Fibroblast of skin of back (primary cell): ENCODE measurements at regions not wholly inside any gene's neighbourhood (a gene's known extent, or its start where the extent isn't known, plus 50 kb on each side); places are given as distances from the start of the nearest gene placed in this dataset.

Experiments used
- DNase-seq: peaks from one replicate; pipeline ENCODE4 v3.0.0-alpha.2; 2013

DNA sequence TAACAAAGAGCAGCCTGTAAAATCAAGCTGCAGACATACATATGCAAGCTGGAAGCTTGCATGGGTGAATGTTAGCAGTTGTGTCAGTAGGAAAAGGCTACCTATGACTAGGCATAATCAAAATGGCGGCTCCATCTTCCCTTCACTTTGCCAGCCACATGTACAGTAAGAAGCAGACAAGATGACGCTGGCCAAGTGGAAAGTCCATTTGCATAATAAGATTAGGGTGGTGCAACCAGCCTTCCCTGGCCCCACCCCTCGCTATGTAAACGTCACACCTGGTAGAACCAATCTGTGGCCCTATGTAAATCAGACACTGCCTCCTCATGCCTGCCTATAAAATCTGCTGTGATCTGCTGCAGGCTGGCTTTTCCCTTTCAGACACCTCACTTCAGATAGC lies 171.9 kb upstream of the USP25 start:
- DNase-seq: no peak

DNA sequence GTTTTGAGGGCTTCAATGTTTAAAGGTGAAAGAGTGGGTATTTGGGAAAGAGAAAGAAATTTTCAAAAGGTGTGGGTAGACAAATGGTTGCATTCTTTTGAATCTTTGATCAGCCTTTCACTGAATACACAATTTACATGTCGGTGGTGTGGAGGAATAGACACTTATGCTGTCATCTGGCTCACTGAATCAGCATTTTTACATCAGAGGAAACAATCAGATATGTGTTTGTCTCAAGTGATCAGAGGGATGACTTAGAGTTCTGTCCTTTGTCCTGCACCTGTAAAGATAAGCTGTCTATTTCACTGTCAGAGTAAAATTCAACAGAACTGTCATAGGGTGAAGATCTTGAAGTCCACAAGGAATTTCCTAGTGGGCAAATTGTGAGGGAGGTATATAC lies 170.9 kb upstream of the USP25 start:
- no peak for DNase-seq

DNA sequence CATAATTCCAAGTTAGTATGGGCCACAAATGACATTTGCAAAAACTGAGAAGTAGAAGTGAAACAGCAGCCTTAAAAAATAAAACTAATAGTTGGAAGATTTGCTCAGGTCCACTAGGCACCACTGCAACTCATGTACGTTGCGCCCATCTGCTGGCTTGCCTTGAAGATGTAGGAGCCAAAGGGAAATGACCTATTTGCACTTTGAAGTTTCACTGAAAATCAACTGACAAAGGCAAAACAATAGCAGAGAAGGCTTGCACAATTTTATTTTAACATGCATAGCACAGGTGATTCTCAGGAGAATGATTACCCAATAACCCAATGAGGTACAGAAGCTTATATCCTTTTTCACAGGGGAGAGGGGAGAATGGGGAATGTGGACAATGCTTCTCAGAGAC lies 170.1 kb upstream of the USP25 start:
- DNase-seq: no peak

DNA sequence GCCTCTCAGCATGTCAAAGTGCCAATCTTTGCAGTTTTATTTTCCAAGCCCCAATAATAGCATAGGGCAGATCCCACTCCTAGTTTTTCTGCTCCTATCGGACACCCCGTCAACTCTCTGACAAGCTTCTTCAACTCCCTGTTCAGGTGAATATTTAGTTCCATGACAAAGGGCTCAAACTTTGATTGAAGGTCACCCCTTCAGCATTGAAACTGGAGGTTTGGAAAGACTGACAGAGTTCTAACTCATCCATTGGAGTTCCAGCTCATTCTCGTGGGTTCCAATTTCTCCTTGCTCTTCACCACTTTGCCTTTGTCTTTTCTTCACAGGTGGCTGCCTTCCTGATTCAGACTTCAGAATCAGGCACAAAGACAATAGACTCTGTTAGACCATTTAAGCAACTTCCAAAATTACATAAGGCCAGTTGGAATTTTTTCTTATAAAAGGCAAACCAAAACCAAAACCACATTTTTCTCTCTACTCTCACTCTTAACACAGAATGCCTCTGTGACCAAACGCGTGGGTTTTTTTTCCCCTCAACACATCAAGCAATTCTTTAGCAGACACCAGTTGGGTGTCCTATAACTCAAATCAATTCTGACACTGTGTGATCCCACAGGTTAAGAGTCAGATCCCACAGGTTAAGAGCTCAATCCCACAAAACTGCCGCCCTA lies 169.3 kb upstream of the USP25 start:
- DNase-seq: no peak

DNA sequence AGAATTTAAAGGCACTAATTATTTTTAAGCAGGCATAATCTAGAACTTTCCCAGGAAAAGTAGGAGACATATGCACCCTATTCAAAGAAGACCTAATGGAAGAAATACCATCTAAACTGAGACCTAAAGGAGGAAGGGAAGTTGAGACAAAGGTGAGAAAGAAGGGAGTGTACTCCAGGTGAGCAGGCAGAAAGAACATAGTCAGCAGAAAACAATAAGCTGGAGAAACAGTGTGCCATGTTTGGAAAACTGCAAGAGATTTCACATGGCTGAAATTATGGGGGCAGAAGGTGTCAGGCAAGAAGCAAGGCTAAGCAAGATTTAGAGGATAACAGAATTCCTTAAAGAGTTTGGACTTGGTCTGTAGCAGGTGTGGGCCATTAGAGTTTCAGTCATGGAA lies 167.0 kb upstream of the USP25 start:
- DNase-seq: no peak

DNA sequence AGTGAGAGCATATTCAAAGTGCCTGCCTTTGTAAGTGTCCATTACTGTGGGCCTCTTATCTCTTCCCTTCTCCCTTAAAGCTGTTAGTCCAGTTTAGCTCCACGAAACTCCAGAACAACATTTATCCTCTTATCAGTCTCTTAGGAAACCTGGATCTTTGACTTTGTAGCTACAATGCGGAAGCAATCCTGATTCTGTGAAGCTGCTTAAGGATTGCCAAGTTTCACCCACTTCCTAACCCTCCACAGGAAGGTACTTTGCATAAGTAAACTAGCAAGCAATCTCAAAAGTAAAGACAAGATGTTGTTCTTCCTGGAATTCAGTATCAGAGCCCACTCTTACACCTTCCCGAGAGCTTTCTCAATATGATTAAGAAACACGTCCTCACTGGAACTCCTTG lies 164.9 kb upstream of the USP25 start:
- no peak for DNase-seq

DNA sequence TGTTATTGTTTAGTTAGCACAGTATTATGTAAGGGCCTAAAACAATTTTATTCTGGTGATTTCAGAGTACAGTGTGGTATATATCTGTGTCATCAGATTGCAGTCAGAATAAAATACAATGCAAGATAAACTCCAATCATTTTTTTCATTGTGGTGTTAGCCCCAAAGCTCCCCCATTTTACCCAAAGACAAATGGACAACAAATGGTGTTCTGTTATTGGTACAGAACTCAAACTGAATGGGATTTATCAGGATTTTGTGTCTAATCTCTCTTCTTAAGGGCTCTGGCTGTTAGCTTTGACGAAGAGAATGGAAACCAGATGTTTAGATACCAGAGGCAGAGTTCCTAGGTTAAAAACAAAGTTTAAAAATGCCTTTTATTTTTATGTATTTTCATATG lies 163.1 kb upstream of the USP25 start:
- no peak for DNase-seq

DNA sequence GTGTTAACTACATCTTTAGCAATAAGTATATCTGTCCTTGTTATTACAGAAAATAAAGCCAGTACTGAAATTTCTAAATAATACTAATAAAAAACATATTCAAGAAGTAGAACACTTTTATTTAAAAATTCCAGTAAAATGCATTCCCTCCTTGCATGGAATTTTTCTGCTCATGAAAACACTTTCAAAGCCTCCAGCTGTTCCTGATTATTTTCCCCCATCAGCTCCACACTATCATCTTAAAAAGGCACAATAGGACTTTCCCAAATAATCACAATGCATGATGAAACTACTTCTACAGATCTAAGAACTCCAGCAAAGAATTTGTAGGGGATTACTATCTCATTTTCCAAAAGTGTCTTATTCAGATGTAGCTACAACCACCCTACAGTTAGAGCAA lies 162.6 kb upstream of the USP25 start:
- DNase-seq: no peak

DNA sequence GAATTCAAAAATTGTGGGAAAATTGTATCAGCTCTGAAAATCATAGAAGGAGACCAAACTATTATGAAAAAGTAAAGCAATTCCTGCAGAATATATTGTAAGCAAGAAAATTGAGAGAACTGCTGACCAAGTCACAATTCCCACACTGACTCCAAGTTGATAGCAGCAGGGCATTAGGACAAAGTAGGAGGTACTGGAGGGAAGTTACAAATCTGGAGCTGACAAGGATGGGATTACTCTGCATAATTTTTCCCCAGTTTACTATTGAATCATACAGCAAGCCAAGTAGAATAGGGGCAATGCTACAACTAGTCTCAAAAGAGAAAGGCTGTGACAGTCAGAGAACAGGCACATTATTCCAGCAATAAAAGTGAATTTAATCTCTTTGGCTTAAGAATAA lies 161.3 kb upstream of the USP25 start:
- DNase-seq: no peak

DNA sequence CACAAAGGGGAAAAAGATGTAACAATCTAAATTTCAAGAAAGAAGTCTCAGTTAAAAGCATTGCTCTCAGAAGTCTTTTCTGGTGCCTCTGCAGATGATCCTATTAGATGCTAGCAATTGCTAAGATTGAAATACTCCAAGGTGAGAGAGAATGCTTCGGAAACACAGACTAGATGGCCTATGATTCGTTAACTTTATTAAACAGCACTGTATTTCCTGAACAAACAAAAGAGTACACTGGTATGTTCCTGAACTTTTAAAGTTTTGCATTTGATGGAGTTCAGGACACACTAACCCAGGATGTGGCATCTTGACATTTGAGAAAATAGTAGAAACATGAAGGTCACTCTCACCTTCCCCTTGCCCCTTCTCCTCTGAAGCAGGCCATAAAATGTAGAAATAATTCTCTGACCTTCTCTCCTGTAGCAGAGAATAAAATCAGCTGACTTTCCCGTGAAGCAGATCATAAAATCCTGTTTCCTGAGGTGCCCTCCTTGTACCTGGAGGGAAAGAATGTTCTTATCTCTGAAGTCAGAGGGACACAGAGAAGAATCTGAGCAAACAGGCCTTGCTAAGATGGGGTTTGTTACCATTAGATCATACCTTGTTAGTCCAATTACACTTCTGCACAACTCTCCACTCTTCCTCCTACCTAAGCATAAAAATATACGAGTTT lies 142.9 kb upstream of the USP25 start:
- DNase-seq: no peak

DNA sequence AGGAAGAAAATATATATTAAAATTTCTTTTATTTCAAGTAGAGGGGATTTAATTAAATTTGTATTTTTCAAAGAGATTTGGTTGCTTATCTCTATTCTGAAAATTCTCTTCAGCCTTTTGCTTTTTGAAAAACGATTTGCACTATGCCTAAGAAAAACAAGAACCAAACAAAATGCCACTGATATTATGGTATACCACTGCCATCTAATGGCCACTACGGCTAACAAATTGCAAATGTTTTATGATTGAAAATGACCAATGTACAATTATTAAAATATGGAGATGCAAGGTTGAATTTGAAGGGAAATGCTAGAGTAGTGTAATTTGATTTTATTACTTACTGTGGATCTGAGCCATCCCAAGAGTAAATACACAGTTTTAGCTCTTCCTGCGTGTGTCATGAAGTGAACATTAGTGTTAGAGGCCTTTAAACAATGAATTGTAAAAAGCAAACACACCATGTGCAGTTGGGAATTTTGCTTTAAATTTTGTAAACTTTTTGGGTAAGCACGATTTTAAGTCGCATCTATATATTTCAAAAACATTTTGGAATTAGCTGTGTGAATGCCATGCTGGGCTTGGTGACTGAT lies 137.4 kb upstream of the USP25 start:
- peak; percentile 49 for DNase-seq

DNA sequence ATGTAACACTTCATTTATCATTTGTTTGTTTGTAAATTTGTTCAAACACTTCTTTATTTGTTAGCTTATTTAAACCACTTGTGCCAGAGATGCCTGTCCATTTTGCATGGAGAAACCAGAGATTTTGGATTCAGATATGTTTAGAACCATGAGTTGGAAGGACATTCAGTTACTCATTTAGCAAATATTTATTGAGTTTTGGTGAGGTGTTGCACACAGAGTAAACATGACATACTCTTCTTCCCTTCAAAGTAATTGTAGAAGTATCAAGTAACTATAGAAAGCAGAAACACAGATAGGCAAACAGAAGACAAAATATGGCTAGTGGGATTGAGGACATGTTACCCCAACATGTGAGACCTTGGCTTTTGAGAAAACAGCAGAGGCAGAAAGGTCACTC lies 136.8 kb upstream of the USP25 start:
- no peak for DNase-seq

DNA sequence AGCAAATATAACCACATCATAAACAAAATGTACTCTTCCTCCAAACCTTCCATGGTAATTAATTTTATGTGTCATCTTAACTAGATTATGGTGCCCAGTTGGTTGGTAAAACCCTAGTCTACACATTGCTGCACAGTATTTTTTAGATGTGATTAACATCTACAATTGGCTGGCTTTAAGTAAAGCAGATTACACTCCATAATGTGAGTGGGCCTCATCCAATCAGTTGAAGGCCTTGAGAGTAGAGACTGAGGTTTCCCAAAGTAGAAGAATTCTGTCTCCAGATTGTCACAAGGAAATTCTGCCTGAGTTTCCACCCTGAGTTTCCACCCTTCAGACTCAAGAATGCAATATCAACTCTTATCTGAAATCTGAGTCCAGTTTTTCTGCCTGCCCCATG lies 128.4 kb upstream of the USP25 start:
- no peak for DNase-seq

DNA sequence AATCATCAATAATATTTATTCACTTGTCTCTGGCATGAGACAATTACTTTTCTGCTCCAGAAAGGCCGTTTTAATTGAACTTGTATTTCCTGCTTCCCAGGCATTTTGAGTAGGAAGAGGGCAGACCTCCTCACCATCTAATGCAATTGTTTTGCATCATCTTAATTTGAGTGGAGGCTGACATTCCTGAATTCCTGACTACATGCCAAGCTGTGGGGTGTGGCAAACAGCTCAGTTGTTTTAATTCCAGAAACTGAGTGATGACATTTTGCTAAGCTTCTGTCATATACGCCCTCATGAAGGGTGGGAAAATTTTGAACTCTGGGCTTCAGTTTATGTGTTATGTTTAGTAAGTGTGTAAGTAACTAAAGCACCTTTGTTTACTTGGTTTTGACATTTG lies 125.4 kb upstream of the USP25 start:
- DNase-seq: peak; percentile 88

DNA sequence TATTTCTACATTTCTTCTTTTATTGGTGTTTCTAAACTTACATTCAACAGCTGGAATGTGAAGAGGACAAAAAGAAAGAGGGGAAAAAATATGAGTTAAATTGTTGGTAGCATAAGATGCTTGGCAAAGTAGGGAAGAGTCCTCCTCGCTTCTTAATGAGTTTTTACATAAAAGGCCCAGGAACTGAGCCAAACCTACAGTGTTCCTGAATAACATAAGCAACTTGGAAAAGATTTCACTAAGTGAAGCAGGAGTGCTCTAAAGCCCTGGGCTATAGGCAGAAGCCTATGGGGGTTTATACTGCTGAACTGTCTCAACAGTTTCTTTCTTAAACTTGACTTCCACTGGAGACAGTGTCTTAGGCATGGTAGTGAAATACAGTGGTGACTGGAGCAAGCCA lies 115.0 kb upstream of the USP25 start:
- no peak for DNase-seq

DNA sequence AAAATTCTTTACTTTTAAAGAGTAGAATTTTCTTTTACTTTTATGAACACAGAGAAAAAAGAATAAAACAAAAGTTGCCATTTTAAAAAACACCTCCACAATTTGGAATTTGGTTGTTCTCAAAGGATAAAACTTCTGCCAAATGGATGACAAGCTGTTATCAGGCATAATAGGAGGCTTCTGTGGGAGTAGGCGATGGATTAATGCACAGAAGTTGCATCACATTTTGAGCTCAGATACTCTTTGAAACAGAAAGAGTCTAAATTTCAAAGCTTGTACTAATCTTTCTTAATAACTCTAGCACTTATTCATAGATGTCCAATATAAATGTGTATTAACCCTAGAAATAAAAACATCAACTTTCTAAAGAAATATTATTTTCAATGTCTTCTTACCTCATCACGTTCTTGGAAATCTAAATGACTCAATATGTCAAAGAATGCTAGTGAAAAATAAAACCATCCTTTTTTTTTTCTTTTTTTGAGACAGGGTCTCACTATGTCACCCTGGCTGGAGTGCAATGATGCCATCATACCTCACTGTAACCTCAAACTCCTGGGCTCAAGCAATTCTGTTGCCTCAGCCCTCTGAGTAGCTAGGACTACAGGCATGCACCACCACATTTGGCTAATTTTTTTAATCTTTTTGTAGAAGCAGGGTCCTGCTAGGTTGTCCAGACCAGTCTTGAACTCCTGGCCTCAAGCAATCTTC lies 112.8 kb upstream of the USP25 start:
- peak; percentile 70 for DNase-seq

DNA sequence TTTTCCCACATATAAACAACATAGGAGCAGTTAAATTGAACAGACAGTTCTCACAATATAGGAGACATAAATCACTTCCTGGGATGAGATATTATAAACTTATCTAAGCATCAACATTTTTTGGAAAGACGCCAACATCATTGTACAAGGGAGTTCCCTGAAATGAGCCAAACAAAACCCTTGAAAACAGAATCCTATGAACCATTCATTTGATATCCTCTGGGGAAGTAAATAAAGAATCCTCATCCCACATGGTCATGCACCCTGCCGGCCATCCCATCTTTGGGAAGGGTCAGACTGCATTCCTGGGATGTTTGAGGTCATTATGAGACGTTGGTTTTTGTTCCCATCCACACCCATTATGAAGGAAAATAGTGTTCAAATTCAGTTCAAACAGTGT lies 111.8 kb upstream of the USP25 start:
- peak; percentile 92 for DNase-seq

DNA sequence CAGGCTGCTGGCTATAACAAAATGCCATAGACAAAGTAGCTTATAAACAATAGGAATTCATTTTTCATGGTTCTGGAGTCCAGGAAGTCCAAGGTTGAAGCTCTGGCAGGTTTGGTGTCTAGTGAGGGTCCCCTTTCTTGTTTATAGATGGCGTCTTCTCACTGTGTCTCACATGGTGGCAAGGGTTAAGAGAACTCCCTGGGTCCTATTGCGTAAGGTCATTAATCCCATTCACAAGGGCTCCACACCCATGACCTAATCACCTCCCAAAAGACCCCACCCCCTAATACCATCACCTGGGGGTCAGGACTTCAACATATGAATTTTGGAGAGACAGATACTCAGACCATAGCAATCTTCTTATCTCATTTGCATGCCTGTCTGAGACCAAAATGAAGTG lies 108.9 kb upstream of the USP25 start:
- no peak for DNase-seq

DNA sequence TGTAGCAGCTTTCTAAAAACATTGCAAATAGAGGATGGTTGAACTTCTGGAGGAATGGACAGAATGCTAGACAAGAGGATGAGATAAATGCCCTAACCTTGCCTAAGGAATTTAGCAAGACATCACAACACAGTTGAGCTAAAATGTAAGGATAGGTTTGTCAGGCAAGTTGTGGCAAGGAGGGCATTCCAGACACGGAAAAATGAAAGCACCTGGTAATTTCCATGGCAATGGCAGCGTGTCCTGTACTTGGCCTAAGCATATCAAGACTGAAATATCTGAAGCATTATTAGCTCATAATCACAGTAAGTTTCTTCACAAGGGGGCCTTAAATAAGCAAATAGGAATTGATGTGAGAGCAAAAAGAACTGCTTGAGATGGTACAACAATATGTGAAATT lies 105.1 kb upstream of the USP25 start:
- DNase-seq: no peak

DNA sequence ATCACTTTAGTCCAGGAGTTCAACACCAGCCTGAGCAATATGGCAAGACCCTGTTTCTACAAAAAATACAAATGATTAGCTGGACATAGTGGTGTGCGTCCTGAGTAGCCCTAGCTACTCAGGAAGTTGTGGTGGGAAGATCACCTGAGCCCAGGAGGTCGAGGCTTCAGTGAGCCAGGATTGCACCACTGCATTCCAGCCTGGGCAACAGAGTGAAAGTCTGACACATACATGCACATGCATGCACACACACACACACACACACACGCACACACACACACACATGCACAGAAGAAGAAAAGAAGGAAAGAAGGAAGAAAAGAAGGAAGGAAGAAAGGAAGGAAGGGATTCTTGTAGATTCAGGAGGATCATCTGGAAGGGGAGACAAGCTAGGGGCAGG lies 104.4 kb upstream of the USP25 start:
- no peak for DNase-seq

DNA sequence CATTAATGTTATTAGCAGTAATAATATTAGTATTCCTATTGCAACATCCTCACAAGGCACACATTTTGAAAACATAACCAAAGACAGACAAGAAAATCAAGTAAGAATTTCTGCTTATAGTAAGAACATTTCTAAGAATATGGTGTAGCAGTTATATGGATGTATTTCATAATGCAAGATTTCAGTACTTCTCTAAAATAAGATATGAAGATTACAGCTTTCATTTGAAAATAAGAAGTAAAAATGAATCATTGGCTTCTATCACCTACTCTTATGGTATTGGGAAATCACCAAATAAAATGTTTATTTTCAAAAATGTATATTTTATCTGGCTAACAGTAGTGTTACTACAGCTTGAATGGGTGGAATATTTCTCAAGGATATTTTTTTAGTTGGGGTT lies 103.8 kb upstream of the USP25 start:
- no peak for DNase-seq

DNA sequence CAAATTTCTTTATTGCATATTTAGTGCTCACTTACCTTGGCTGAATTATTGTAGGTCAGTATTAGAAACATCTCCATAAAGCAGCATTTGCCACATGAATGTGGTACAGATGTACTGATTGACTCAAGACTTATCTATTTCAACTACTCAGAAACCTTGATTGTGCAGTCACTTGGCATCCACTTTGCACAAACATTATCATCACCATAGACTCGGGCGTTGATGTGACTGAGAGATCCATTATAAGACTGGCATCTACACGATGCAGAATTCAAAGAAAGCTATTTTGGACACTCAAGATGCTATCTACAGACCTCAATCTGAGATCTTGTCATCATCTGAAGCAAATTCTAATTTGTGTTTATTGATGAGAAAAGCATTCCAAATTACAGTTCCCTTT lies 102.8 kb upstream of the USP25 start:
- no peak for DNase-seq

DNA sequence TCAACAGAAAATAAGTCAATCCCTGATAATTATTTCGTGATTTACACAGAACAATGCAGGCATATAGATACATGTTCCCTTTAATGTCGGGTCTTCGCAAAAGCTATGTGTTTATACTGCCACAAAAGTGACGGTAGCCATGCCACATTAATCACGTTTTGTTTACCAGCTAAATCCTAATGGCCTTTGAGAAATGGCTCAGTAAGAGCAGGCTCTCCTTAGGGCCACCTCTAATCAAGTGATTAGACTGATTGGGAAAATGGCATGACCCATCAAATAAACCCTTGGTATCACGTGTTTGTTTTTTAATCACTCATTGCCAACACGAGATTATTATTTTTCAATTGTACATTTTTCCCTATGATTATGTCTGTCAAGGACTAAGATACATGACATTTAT lies 102.0 kb upstream of the USP25 start:
- no peak for DNase-seq

DNA sequence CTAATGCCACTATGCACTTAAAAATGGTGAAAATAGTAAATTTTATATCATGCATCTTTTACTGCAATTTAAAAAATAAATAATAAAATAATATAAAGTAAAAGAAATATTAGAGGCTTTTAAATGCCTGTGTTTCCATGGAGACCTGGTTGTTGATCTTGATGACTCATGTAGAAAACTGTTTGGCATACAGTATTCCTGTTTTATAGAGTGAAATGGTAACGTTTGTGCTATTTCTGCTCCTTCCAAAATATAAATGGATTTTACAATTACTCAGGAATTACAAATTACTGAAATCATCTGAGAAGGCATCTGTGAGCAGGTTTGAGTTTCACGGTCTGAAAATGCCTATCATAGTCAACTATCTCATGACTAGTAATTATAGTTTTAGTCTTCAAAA lies 98.4 kb upstream of the USP25 start:
- DNase-seq: peak; percentile 81
